ENCODE measurements at regions not wholly inside any gene's neighbourhood (a gene's known extent, or its start where the extent isn't known, plus 50 kb on each side); places are given as distances from the start of the nearest gene placed in this dataset.

DNA sequence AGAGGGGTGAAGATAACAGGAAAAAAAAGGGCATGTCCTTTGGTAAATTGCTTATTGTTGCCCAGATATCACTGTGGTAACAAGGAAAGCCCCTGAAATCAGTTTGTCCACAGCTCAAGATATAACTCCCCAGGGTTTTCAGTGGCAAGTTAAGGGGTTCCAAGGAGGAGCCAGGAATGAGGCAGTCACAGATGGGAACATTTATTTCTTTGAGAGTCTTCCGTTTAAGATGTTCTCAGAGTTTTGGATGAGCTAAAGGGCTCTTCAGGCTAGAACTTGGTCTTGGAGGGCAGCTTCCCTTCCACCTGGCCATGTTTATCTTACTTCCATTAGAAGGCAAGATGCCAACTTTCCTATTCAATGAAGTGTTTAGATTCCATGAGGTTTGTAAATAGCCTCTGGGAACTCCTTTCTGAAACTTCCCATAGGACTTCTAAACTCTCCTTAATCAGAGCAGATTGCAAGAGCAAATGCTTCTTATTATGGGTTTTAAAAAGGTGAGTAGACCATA, 277.6 kb upstream of the TNC start:
- TF ChIP-seq, protein P1, sequence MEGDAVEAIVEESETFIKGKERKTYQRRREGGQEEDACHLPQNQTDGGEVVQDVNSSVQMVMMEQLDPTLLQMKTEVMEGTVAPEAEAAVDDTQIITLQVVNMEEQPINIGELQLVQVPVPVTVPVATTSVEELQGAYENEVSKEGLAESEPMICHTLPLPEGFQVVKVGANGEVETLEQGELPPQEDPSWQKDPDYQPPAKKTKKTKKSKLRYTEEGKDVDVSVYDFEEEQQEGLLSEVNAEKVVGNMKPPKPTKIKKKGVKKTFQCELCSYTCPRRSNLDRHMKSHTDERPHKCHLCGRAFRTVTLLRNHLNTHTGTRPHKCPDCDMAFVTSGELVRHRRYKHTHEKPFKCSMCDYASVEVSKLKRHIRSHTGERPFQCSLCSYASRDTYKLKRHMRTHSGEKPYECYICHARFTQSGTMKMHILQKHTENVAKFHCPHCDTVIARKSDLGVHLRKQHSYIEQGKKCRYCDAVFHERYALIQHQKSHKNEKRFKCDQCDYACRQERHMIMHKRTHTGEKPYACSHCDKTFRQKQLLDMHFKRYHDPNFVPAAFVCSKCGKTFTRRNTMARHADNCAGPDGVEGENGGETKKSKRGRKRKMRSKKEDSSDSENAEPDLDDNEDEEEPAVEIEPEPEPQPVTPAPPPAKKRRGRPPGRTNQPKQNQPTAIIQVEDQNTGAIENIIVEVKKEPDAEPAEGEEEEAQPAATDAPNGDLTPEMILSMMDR (IDR thresholded peaks at IDR 0.05; ENCODE audit: insufficient read depth, low read length, missing control alignments) = no peak
- ChIA-PET CTCF (interaction anchor here (1.0 to 1.2 kb wide), 4 partner anchors 9 to 129 kb away, joined by 3 to 6 read pairs (median 4); no protein-coding TSS in a partner anchor), POLR2A (no interaction called here)
- no peak for DNase-seq (ENCODE audit: low read depth, low spot score)
- H3K4me3 ChIP-seq (ENCODE audit: low read depth, low read length) = no peak overlapping the region

DNA sequence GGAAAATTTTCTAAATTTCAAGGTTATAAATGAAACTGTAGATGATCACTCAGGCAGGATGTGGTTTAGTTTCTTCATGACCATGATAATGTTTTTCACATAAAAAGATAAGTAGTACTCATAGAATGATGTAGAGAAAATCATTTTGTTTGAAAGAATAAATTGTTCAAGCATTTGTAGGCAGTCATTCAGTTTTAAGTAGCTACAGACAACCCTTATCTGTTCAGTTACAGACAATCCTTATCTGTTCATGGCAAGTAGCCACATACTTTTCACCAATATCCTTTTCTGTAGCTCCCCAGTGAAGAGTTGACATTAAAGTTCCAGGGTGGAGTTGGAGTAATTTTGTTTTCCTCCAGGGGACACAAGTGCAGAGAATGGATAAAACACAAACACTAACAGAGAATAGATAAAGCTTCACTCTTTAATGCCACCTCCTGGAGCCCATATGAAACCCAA, 278.1 kb upstream of the TNC start:
- CTCF ChIA-PET = interaction anchor here (1.0 kb wide), 2 partner anchors 10 to 123 kb away, joined by 3 read pairs; no protein-coding TSS in a partner anchor
- no peak overlapping the region for H3K4me3 ChIP-seq (ENCODE audit: low read depth, low read length)
- POLR2A ChIA-PET = no interaction called here
- no peak for DNase-seq (ENCODE audit: low read depth, low spot score)
- TF ChIP-seq, protein P1 (IDR thresholded peaks at IDR 0.05; ENCODE audit: insufficient read depth, low read length, missing control alignments) = no peak

DNA sequence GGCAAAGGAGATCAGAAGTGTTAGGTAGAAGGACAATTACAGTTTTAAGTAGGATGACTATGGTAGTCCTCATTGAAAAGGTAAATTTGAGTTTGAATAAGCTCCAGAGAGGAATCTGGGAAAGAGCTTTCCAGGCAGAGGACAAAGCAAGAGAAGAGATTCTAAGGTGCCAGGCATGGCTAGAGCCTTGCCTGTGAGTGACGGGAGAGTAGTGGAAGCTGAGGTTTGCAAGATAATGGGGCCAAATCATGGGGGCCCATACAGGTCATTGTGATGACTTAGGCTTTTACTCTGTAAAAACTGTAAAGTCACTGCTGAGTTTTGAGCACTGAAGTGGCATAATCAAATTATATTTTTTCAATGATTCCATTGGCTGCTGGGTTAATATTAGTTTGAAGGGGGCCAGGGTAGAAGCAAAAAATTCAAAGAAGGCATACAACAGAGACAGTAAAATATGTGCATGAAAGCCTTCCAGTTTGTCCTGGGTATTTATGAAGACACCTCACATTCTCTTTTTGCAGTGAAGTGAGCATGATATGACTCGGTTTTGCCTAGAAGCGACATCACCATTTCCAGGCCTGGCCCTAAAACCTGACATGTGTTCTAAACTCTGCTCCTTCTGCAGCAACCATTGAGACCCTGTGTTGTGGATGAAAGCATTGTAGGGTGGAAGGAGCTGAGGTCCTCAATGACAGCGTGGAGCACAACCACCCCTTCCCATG, 279.8 kb upstream of the TNC start:
- TF ChIP-seq, protein P1 (IDR thresholded peaks at IDR 0.05; ENCODE audit: insufficient read depth, low read length, missing control alignments) = no peak
- H3K4me3 ChIP-seq (ENCODE audit: low read depth, low read length) = no peak overlapping the region
- no peak for DNase-seq (ENCODE audit: low read depth, low spot score)
- ChIA-PET POLR2A (no interaction called here), CTCF (no interaction called here)

DNA sequence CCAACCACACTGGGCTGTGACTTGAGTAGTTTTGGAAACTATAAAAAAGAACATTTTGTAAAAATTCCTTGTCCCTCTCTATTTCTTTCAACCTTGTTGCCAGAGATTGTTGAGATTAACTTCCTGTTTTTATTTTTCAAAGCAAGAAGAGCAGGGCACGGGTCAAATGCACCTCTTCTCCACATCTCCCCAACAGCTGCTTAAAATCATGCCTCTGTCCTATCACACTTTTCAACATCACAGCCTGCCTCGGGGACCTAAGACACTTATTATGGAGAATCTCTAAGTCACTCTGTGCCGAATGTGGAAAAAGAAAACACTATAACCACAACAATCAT, 280.3 kb upstream of the TNC start:
- DNase-seq (ENCODE audit: low read depth, low spot score) = no peak
- TF ChIP-seq, protein P1 (IDR thresholded peaks at IDR 0.05; ENCODE audit: insufficient read depth, low read length, missing control alignments) = no peak
- POLR2A ChIA-PET = no interaction called here
- H3K4me3 ChIP-seq (ENCODE audit: low read depth, low read length) = no peak overlapping the region
- CTCF ChIA-PET = no interaction called here

DNA sequence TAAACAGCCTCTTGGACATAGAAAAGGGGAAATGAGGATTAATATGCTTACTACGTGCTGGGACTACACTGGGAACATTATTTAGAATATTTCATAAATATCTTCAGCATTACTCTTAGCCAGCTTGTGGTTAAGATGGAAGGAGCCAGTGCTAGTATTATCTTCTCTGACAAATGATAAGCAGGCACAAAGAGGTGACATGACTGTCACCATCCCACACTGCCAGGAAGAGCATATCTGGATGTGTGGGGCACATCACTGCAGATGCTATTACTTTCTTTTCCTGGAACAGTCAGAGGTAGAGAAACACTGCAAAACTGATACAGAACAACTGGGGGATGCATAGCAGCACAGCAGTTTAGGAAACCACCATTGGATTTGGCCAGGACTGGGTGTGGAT, 281.0 kb upstream of the TNC start:
- ChIA-PET CTCF (no interaction called here), POLR2A (no interaction called here)
- TF ChIP-seq, protein P1 (IDR thresholded peaks at IDR 0.05; ENCODE audit: insufficient read depth, low read length, missing control alignments) = no peak
- no peak for DNase-seq (ENCODE audit: low read depth, low spot score)
- H3K4me3 ChIP-seq (ENCODE audit: low read depth, low read length) = no peak overlapping the region

DNA sequence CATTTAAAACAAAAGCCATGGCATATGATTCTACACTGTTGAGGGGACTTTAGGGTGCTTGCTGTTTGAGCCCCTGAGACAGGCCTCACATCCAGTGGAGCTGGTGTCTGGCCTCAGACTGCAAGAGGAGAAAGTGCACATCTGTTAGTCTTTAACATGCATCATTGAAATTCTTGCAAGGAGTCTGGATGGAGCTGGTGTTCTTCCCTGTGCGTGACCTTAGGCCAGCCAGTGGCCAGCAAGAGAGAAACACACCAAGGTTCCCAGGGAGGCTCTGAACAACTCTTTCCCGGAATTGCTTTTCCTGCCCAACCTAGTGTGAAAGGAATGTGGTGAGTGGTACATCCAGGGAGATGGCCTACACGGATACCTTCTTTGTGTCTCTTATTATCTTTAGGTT, 282.8 kb upstream of the TNC start:
- CTCF ChIA-PET = no interaction called here
- POLR2A ChIA-PET = interaction anchor here (0.9 to 1.0 kb wide), 2 partner anchors 9 to 198 kb away, joined by 3 read pairs; no protein-coding TSS in a partner anchor
- H3K4me3 ChIP-seq (ENCODE audit: low read depth, low read length) = no peak overlapping the region
- TF ChIP-seq, protein P1 (IDR thresholded peaks at IDR 0.05; ENCODE audit: insufficient read depth, low read length, missing control alignments) = no peak
- DNase-seq (ENCODE audit: low read depth, low spot score) = peak; percentile 81
